SK-N-SH (cell line): ENCODE measurements at regions not wholly inside any gene's neighbourhood (a gene's known extent, or its start where the extent isn't known, plus 50 kb on each side); places are given as distances from the start of the nearest gene placed in this dataset.

Experiments
- EZH2phosphoT487 ChIP-seq: fragments of 200-600 bp; sonication (generic); IDR thresholded peaks from 2 replicates; pipeline ENCODE4 v1.6.1; 2017; ENCODE audit warnings: low read depth, mixed run types, mild to moderate bottlenecking, antibody characterized with exemption, moderate library complexity, borderline replicate concordance
- JUND ChIP-seq: IDR thresholded peaks from 2 replicates; pipeline ENCODE4 v1.4.0; 2012
- MXI1 ChIP-seq: IDR thresholded peaks from 2 replicates; pipeline ENCODE4 v1.6.1; 2012; ENCODE audit warnings: mild to moderate bottlenecking, low read depth, low read length, improper control_type of control experiment
- POLR2AphosphoS5 ChIP-seq: IDR thresholded peaks from 2 replicates; pipeline ENCODE4 v1.6.1; 2012; ENCODE audit warnings: low read depth, low read length
- RAD21 ChIP-seq: IDR thresholded peaks from 2 replicates; pipeline ENCODE4 v1.6.1; 2012; ENCODE audit warnings: mild to moderate bottlenecking, low read length
- RXRA ChIP-seq: IDR thresholded peaks from 2 replicates; pipeline ENCODE4 v1.4.0; 2012; ENCODE audit warnings: low read depth, mild to moderate bottlenecking, borderline replicate concordance
- SMC3 ChIP-seq: IDR thresholded peaks from 2 replicates; pipeline ENCODE4 v1.6.1; 2012; ENCODE audit warnings: low read depth, low read length, improper control_type of control experiment
- TEAD4 ChIP-seq: IDR thresholded peaks from 2 replicates; pipeline ENCODE4 v1.4.0; 2012; ENCODE audit warnings: mild to moderate bottlenecking, borderline replicate concordance; ENCODE audit not compliant: insufficient read depth
- YY1 ChIP-seq: IDR thresholded peaks from 2 replicates; pipeline ENCODE4 v1.4.0; 2012; ENCODE audit warnings: low read depth, mild to moderate bottlenecking
- TF ChIP-seq, protein P1 (sequence below): fragments of 150-350 bp; IDR thresholded peaks from 2 replicates; pipeline ENCODE4 v1.6.1; 2017; ENCODE audit warnings: antibody characterized with exemption, low read length, low read depth, borderline replicate concordance
- TF ChIP-seq, protein P2 (sequence below): fragments of 200-600 bp; sonication (generic); IDR thresholded peaks from 2 replicates; pipeline ENCODE4 v1.6.1; 2017; ENCODE audit warnings: antibody characterized with exemption, mild to moderate bottlenecking, moderate library complexity
- TF ChIP-seq, protein P3 (sequence below): IDR thresholded peaks from 2 replicates; pipeline ENCODE4; 2012

GRCh38 chr4:36677112-36677511 lies 395.7 kb downstream of the DTHD1 start:
- TF ChIP-seq JUND (no peak), SMC3 (no peak), RAD21 (no peak), RXRA (no peak), TEAD4 (no peak), MXI1 (no peak), POLR2AphosphoS5 (no peak), EZH2phosphoT487 (no peak), YY1 (no peak)
- TF ChIP-seq, protein P1, sequence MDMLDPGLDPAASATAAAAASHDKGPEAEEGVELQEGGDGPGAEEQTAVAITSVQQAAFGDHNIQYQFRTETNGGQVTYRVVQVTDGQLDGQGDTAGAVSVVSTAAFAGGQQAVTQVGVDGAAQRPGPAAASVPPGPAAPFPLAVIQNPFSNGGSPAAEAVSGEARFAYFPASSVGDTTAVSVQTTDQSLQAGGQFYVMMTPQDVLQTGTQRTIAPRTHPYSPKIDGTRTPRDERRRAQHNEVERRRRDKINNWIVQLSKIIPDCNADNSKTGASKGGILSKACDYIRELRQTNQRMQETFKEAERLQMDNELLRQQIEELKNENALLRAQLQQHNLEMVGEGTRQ, result no peak
- TF ChIP-seq, protein P2, sequence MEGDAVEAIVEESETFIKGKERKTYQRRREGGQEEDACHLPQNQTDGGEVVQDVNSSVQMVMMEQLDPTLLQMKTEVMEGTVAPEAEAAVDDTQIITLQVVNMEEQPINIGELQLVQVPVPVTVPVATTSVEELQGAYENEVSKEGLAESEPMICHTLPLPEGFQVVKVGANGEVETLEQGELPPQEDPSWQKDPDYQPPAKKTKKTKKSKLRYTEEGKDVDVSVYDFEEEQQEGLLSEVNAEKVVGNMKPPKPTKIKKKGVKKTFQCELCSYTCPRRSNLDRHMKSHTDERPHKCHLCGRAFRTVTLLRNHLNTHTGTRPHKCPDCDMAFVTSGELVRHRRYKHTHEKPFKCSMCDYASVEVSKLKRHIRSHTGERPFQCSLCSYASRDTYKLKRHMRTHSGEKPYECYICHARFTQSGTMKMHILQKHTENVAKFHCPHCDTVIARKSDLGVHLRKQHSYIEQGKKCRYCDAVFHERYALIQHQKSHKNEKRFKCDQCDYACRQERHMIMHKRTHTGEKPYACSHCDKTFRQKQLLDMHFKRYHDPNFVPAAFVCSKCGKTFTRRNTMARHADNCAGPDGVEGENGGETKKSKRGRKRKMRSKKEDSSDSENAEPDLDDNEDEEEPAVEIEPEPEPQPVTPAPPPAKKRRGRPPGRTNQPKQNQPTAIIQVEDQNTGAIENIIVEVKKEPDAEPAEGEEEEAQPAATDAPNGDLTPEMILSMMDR, result no peak
- TF ChIP-seq, protein P3, sequence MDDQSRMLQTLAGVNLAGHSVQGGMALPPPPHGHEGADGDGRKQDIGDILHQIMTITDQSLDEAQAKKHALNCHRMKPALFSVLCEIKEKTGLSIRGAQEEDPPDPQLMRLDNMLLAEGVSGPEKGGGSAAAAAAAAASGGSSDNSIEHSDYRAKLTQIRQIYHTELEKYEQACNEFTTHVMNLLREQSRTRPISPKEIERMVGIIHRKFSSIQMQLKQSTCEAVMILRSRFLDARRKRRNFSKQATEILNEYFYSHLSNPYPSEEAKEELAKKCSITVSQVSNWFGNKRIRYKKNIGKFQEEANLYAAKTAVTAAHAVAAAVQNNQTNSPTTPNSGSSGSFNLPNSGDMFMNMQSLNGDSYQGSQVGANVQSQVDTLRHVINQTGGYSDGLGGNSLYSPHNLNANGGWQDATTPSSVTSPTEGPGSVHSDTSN, result no peak
